NCI-H1105 treated with DMSO at 0.1 percent for 48 hours (cell line): ENCODE measurements at regions not wholly inside any gene's neighbourhood (a gene's known extent, or its start where the extent isn't known, plus 50 kb on each side); places are given as distances from the start of the nearest gene placed in this dataset.
"Not testable (repeated sequence)": the region's sequence is repeated elsewhere in the genome, so short reads cannot be mapped to it uniquely, and the experiment has no call there.

Experiments
- DNase-seq: peaks from one replicate; lab custom pipeline; 2025; lab: John Stamatoyannopoulos, UW

DNA sequence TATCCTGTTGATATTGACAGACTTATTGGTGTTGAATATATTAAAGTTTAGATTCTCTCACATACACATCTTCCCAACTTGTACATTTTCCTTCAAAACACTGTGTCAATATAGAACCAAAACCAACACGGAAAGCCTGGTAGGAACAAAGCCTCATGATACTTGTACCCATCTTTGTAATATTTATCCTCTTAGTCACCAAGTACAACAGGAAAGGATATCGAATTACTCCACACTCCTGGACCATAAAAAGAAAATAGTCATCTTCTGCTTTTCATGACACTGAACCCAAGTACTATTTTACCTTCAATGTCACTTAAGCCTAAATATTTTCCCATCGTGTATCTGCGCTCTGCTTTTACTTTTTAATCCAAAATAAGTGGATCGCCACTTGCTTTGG is 702.9 kb upstream of the PCDH9 start:
- no peak for DNase-seq

DNA sequence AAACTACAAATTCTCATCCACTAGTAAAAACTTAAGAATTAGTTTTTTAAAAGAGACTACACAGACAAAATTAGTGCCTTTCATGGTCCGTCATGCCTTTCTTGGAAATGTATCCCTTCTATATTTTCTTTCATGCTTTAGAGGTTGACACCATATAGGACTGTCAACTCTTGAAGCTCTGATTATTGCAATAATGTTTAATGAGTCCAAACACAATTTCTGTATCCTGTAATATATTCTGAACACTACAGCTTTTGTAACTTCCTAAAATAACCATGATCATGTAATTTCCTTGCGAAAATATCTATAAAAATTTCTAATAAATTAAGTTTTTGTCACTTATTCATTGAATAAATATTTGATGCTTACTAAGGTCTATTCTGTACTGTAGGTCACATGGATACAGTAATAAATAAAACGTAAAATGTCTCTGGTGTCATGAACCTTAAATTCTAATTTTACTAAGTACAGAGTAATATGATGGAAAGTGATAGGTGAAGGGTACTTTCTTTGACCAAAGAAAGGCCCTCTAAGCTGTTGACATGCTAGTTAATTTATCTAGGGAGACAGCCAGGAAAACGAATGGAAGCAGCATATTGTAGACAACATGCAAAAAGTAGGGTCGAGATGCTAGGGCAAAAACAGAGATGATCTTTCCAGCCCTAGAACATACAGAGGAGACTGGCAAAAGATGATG is 687.3 kb upstream of the PCDH9 start:
- DNase-seq: no peak

DNA sequence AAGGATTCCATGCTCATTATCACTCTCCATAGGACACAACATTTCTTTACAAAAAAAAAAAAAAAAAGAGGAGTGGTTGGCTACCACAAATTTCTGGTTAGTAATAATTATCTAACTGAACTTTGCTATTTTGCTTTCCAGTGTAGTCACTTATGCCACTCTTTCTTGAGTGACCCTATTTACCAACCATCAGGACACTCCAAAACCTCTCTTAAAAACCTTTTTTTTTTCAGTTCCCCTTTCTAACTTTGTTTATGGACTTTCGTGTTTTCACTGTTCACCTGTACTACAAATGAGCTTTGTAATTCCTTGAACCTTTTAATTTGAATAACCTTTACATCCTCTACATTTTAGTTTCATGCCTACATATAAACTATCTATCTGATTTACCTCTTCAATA is 686.5 kb upstream of the PCDH9 start:
- no peak for DNase-seq

DNA sequence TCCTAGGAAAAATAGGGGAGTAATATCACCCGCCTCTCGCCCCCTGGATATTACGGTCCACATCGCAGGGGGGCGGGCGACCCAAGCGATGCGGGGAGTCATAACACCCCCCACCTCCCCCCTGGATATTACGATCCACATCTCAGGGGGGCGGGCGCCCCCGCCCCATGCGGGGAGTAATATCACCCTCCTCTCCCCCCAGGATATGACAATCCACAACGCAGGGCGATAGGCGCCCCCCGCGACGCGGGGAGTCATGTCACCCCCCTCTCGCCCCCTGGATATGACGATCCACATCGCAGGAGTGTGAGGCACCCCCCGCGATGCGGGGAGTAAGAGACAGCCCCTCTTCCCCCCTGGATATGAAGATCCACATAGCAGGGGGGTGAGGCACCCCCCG is 684.4 kb upstream of the PCDH9 start:
- DNase-seq: no peak

DNA sequence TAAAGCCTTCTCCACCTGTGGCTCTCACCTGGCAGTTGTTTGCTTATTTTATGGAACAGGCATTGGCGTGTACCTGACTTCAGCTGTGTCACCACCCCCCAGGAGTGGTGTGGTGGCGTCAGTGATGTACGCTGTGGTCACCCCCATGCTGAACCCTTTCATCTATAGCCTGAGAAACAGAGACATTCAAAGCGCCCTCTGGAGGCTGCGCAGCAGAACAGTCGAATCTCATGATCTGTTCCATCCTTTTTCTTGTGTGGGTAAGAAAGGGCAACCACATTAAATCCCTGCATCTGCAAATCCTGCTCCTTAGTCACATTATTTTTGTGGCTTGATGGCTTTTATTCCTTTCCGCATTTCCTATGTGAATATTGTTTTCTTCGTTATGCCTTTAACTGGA is 672.8 kb upstream of the PCDH9 start:
- DNase-seq: not testable (repeated sequence)

DNA sequence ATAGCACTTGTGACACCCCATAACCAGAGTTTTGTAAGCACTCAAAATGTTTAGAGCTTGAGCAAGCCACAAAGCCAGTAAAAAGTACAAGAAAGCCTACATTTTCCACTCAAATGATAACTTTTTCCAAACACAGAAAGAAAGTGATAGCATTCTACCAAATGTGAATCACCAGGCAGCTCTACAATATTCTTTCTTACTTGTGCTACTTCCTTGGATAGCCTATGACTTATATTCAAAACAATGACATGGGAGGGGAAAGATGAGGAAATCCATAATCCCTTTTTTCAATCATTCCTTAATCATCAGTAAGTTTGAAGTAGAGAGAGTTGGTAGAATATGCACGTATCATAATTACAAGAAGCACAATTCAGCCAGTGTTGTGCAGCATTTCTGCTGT is 650.8 kb upstream of the PCDH9 start:
- no peak for DNase-seq

DNA sequence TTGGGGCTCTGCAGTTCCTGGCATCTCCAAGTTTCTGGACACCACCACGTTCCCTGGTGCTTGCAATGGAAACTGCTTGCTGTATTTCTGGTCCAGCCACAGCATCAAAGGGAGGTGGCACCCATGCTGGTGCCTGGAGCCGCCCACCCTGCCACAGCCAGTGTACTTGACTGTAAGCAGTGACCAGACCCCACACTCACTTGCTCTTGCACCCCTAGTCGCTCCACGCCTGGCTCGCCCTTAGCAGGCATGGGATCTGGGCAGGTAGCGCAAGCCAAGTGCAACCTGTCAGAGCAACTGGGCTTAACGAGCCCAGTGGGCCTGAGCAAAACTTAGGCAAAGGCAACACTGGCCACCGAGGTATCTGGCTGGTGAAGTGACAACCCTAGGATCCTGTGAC is 648.2 kb upstream of the PCDH9 start:
- DNase-seq: no peak

DNA sequence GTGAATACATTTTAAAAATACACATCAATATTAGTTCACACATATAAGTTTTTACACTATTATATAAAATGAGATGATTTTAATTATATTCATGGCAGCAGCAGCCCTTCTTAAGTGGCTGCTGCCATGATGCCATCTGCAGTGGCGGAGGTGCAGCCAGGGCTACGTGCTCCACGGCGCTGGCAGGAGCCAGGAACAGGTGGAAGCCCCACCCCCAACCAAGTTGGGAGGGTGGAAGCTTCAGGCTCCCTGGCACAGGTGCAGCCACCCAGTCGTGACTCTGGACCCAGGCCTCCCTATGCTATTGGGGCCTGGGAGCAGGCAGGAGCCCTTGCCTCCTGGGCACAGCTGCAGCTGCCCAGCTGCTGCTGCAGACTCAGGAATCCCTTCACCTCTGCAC is 646.9 kb upstream of the PCDH9 start:
- DNase-seq: no peak

DNA sequence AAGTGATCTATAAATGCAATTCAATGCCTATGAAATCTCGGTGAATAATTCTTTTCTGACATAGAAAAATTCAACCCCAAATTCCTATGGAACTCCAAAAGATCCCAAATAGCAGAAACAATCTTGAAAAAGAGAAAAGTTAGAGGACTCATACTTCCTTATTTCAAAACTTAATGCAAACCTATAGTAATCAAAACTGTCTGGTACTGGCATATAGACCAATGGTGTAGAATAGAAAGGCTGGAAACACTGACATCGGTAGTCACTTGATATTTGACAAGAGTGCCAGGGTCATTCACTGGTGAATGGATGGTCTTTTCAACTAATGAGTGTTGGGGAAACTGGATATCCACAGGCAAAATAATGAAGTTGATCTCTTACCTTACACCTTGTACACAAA is 637.1 kb upstream of the PCDH9 start:
- no peak for DNase-seq

DNA sequence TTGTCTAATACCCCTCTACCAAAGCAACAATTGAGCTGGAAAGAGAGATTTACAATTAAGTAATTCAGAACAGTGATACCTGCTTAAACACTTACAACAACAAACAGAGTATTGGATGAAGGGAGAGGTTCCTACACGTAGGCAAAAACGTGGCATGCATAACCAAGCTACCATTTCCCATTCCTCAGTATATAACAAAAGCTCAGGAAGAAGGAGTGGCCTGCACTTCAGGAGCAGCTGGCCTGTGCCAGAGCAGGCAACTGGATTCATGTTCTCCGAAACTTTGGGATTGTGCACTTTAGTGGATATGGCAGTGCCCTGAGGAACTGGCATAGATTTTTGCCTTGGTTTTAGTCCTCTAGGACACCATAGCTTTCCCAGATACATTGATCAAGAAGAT is 630.2 kb upstream of the PCDH9 start:
- no peak for DNase-seq

DNA sequence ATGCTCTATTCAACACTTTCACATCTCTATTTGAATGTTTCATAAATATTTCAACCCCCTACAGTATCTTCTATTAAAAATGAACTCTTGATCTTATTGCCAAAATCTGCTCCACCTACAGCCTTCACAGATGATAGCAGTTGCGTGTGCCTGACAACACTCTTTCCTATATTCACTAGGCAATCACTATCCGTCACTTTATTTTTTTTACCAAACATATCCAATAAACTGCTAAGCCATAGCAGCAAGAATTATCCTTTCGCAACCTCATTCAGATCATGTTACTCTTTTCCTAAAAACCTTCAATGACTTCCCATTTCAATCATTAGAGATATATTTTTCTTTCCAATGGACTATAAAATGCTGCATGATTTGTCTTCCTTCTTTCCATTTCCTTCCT is 629.8 kb upstream of the PCDH9 start:
- DNase-seq: no peak

DNA sequence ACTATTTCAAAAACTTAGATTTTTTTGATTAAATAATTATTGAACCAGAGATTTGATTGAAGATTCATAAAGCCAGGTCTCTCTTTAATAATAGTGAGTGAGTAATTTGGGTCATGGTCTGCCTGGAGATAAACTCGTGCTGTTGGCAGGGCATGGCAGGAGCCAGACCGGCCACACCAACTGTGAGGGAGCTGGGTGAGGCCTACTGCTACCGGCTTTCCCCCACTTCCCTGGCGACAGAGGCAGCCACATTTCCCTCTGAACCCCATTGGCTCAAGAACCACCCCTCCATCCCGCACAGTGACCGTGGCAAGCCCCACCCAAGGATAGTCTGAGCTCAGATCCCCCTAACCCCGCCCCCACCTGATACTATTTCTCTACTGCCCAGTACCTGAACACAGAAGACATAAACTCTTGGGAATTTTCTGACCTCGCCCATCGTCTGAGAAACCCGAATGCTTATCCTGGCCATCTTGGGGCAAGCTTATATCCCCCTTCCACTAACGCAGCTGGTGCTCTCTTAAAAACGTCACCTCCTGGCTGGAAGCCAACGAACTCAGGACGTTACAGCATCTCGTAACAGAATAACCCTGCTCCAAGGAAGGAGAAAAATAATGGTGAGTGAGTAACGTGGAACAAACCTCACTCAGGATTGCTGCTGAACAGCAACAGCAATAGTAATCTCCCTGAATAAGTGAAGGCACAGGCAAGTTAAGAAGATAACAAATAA is 627.6 kb upstream of the PCDH9 start:
- no peak for DNase-seq

DNA sequence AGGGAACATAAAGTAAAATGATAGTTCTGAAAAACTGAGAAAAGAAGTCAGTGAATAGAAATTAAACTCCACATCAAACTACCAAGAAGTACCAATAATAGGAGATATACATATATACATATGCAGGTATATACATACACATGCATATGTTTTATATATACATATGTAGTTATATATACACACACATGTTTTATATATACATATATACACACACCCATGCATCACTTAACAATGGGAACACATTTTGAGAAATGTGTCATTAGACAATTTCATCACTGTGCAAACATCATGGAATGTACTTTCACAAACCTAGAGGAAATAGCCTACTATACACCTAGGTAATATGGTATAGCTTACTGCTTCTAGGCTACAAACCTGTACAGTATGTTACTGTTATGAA is 626.8 kb upstream of the PCDH9 start:
- no peak for DNase-seq

DNA sequence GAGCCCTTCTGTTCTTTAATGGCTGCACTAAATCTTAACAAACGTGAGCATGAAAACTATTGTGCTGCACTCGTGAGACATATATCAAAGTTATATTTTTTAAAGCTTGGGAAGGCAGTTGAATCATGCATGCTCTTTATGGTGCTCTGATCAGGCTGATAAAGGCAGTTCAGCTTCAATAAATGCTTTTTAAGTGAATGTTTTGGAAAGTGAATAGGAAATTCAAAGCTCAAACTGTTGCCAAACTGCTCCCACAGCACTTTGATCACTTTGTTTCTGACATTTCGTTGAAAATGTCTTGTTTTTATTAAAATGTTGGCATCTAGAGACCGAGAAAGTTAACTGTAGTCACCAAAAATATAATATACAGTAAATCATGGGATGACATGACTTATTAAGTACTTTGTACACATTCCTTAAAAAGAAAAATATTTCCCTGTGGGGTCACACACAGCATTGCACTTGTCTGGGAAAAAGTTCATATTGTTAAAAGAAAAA is 625.7 kb upstream of the PCDH9 start:
- no peak for DNase-seq

DNA sequence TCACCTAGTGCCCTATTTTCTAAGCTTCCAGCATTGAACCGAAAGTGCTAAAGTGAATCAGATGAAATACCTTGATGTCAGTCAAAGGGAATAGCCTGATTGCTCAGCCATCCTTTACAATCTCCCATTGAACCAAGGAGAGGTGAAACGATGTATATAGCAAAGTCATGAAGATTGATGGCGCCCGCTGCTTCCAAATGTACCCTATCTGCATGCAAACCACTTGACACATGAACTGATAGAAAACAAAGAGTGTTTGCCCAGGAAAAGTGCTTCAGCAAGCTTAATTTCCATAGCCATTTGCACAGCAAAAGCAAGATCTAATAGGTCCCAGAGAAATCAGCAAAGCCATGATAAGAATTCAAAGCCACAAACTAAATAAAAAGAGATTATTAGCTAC is 624.9 kb upstream of the PCDH9 start:
- DNase-seq: no peak

DNA sequence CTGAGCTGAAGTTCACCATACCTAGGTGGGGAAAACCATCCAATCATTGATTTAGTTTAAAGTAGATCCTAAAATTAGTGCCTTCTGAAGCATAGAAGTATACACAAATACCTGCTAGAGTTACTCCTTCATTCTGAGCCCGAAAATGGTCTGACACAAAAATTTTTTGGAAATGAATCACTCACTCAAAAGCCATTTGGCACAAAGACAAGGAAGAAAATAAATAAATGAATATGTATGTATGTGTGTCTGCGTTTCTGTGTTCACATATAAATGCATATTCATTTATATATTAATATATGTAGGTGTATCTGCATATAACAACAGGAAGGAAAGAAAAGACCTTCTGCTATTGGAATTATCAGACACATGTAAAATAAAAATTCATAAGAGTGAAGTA is 614.4 kb upstream of the PCDH9 start:
- no peak for DNase-seq

DNA sequence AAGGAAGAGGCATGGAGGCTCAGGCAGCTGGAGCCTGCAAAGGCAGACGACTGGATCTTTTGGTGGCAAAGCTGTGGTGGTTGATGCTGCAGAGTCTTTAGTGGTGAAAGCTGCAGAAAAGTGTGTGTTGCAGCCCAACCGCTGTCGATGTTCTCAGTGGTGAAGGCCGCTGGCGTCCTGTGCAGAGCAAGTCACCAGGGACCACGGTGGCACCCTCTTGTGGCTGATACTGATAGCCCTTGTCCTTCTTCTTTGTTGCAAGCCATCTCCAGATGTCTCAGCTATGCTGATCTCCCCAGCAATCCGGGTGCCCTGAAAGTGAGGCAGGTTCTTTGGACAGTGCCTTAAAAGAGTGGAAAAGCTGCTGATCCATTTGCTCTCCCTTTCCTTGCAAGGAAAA is 610.9 kb upstream of the PCDH9 start:
- no peak for DNase-seq

DNA sequence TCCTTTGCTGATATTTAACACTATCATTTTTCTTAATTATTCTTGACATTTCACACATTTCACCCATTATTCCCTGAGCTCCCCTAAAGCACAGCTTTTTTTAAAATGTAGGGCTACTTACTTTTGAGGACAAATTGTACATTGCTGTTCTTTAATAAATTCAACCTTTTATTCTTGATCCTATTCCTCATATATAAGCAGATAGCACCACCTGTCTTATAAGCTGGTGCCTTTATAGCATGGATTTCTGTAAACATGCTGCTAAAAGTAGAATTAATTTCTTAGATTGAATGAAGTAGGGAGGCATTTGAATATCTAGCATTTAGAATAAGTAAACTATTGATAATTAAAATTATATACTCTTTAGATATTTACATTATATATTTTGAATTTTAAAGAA is 603.4 kb upstream of the PCDH9 start:
- DNase-seq: no peak

DNA sequence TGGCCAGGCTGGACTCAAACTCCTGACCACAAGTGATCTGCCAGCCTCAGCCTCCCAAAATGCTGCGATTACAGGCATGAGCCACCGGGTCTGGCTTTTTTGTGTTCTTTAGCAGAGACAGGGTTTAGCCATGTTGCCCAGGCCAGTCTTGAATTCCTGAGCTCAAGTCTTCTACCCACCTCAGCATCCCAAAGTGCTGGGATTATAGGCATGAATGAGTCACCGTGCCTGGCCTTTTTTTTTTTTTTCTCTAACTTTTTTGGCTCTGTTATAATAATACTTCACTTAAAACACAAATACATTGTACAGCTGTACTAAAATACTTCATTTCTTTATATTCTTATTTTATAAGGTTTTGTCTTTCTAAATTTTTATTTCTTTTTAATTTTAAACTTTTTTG is 599.5 kb upstream of the PCDH9 start:
- no peak for DNase-seq

DNA sequence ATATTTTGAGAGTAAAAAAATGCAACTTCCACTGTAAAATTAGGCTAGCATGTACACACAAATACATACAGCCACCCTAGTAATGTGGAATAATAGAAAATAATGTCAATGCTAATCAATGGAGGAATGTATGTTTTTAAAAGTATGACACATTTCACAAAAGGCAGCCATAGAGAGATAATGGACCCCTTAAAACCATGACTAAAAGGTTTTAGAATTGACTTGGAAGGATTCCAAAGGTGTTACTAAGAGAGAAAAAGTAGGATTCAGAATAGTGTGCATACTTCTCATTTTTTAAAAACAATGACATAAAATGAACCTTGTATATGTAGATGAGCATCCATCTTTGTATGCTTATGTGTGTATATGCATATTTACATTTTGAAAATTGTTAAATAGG is 597.9 kb upstream of the PCDH9 start:
- DNase-seq: no peak

DNA sequence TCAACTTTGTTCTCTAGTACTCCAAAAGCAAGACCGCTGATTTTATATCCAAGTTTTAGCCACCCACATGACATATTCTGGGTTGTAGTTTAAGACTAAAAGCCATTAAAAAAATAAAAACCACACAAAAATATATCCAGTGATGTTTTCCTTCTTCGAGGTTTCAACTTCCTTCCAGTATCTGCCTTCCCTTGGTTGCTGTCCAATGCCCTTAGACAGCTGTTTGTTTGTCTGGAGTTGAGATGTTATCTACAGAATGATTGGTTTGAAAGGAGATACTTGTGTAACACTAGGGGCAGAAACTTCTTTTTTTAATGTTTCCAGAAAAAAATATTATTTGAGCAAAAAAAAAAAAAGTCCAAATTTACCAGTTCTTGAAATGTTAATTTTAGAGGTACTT is 591.5 kb upstream of the PCDH9 start:
- DNase-seq: no peak

DNA sequence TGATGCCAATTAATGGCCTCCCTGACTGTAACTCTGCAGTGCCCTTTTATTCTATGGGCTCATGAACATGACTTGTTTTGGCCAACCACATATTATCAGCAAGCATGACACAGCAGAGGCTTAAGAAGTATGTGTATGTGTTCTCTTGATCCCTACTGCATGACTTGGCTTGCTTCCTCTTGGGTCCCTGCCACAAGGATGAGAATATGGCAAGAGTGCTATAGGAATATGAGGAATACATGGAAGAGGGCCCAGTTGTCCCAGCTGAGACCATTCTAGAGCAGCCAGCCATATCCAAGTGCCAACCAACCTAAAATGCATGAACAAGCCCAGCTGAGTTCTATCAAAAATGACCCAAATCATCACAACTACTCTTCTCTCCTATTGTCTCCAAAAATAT is 576.7 kb upstream of the PCDH9 start:
- DNase-seq: no peak

DNA sequence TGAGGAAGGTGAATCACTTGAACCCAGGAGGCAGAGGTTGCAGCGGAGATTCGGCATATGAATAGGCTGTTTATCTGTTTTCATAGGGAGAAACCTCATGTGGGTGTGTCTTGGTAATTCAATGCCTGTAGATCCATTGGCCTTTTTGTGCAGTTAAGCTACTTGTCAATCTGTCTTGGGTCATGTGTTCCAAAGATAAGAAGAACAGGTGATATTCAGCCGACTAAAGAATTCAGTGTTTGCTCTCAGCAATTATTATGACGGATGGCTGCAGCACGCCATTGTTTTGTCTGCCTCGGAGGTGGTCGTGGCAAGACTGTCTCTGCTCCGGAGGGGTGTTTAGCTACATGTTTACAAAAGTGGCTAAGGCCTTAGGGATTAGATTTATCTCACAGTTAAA is 573.0 kb upstream of the PCDH9 start:
- no peak for DNase-seq

DNA sequence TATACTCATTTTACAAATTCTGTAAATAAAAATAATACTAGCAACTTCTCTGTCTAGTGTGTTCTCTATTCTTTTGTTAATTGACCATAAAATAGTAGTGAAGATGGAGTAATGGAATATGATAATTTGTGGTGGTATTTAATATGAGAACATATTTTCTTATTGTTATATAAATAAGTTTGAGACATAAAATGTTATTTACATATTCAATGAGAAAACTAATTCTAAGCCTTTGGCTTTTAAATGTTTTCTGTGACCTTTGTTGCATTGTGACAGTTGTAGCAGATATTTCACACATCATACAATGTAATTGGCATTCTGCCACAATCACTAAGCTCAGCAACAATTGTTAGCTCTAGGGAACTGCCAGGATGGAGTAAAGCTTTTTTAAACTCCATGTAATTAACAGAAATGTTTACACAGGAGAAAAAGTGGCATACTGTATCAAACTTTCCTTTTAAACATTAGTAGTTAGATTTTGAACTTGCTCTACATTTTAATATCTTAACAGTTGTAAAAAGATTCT is 562.1 kb upstream of the PCDH9 start:
- peak; percentile 64 for DNase-seq
